ENCODE measurements at regions not wholly inside any gene's neighbourhood (a gene's known extent, or its start where the extent isn't known, plus 50 kb on each side); places are given as distances from the start of the nearest gene placed in this dataset.

DNA sequence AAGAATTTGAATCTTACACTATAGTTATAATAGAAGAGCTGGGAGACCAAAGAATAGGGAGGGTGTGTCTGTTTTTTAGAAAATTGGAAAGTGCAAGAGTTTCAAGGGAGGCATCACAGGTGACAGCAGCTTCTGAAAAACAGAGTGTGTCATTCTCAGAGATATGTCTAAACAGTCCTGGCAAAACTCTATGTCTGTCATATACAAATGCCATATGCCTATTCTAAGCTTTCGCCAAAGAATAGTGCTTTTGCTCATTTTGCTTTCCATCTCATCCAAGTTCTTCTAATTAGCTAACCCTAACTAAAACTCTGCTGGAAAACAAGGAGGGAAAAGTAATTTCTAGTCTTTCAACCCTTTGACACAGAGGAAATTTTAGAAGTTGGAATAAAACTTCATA lies 388.0 kb upstream of the TYRP1 start:
- no peak for TF ChIP-seq POLR2A (IDR thresholded peaks at IDR 0.05)
- TF ChIP-seq, protein P1, sequence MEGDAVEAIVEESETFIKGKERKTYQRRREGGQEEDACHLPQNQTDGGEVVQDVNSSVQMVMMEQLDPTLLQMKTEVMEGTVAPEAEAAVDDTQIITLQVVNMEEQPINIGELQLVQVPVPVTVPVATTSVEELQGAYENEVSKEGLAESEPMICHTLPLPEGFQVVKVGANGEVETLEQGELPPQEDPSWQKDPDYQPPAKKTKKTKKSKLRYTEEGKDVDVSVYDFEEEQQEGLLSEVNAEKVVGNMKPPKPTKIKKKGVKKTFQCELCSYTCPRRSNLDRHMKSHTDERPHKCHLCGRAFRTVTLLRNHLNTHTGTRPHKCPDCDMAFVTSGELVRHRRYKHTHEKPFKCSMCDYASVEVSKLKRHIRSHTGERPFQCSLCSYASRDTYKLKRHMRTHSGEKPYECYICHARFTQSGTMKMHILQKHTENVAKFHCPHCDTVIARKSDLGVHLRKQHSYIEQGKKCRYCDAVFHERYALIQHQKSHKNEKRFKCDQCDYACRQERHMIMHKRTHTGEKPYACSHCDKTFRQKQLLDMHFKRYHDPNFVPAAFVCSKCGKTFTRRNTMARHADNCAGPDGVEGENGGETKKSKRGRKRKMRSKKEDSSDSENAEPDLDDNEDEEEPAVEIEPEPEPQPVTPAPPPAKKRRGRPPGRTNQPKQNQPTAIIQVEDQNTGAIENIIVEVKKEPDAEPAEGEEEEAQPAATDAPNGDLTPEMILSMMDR (IDR thresholded peaks at IDR 0.05 in 4 of 5, conservative IDR thresholded peaks at IDR 0.05 in 1 of 5), result no peak
